Stimulated activated CD4-positive, alpha-beta T cell treated with anti-CD3 and anti-CD28 coated beads, Interleukin-12 subunit alpha, Interleukin-12 subunit beta, amount 100 ng/mL, for 24 hours (primary cell): ENCODE measurements at regions not wholly inside any gene's neighbourhood (a gene's known extent, or its start where the extent isn't known, plus 50 kb on each side); places are given as distances from the start of the nearest gene placed in this dataset.

Experiments
- DNase-seq, 2 experiments: peaks; one replicate each; pipeline ENCODE4 v3.0.0-alpha.2; 2020; ENCODE audit warnings: low read depth in 2 of 2

- no peak for DNase-seq
These were observed 289.2 kb downstream of the FGF9 start for GRCh38 chr13:21960108-21960507.

DNA sequence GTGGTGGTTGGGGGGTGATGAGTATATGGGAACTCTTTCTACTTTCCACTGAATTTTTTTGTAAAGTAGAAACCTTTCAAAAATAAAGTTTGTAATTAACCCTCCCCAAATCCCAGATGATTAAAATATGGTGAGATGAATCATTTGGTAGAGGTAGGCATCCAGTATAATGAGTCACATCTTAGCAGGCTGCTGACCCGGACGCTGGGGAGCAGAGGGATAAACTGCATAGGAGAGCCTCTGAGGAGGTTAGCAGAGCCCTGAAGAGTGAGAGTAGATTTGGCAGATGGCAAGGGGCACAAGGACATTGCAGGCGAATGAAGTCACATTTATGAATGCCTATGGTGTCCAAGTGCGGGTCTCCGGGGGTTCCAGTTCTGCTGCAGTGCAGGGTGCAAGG is 293.8 kb downstream of the FGF9 start:
- DNase-seq = no peak

DNA sequence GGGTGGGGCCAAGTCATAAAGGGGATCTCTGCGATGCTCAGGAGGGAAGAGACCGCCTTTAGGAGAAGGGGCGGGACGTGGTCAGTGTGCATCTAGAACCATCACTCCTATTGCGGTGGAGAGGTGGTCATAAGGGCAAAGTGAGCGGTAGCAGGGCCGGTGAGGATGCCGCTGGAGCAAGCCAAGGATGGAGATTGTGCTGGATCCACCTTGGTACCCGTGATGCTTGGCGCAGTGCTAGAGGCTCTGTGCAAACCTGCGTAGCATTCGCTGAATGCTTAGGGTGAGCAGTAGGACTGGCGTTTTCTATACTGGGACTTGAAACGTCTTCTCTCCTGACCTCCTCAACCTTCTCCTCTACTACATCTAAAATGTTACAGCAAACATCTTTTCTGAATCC is 294.2 kb downstream of the FGF9 start:
- no peak for DNase-seq

- no peak for DNase-seq
These were observed 295.1 kb downstream of the FGF9 start for GRCh38 chr13:21966014-21966413.

DNA sequence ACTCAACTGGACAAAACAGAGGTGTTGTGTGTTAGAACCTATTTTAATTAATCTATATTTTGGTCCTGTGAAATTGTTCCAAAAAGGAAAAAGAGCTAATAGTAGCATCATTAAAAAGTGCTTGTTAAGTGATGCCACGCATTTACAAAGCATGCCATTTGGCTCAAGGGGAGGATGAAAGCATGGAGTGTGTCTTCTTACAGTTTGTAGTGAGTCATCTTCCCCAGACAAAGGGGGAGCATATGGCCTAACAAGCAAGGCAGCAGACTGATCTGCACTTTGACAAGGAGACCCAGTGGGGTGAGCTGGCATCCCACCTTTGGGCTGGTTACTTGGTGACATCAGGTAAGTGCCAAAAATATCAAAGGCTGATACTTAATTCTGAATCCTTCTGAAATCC is 297.0 kb downstream of the FGF9 start:
- no peak for DNase-seq

DNA sequence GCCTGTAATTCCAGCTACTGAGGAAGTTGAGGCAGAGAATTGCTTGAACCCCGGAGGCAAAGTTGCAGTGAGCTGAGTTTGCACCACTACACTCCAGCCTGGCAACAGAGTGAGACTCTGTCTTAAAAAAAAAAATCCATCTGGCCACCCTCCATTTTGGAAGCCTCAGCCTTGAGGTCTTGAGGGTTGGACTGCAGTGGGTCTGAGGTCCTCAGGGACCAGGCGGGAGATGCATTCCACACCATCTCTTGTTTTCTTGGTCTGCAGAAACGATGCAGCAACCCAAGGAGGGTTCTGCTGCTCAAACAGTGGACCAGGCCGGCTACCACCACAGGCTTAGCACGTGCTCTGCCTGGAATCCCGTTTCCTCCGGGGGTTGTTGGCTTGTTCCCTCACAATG is 299.3 kb downstream of the FGF9 start:
- DNase-seq = no peak

DNA sequence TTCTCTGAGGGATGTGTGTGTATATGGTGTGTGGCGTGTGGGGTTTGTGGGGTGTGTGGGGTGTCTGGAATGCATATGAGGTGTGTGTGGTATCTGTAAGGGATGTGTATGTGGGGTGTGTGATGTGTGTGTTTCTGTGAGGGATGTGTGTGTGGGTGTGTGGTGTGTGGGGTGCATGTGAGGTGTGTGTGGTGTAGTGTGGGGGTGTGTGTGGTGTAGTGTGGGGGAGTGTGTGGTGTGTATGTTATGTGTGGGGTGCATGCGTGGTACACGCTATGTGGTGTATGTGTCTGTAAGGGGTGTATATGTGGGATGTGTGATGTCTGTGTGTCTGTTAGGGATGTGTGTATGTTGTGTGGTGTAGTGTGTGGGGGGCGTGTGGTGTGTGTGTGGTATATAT is 300.0 kb downstream of the FGF9 start:
- no peak for DNase-seq

- no peak for DNase-seq
These were observed 301.1 kb downstream of the FGF9 start for GRCh38 chr13:21971662-21972621.

DNA sequence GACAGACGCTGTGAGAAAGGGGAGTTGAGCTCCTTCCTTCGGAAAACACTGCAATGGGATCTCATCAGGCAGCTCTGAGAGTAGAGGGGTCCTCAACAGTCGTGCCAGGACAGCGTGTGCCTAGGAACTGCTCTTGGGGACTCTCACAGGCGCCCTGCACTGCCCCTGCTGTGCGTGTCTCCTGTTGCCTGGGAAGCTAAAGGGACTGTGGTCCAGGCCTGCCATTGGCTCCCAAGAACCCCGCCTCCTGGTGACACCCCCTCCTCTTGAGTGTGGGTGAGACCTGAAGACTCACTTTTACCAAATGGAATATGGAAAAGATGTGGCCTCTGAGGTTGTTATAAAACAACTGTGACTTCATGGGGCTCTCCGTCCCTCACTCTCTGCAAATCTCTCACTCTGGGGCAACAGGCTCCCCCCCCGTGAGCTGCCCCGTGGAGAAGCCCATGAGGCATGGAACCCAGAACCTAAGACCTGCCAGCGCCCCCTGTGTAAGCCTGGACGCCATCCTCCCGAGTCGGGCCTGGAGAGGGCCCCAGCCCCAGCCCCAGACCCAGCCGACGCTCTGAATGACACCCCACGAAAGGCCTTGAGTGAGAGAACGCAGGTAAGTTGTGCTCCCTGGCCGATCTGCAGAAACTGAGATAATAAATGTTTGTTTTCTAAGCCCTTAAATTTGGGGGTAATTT is 302.7 kb downstream of the FGF9 start:
- no peak for DNase-seq

DNA sequence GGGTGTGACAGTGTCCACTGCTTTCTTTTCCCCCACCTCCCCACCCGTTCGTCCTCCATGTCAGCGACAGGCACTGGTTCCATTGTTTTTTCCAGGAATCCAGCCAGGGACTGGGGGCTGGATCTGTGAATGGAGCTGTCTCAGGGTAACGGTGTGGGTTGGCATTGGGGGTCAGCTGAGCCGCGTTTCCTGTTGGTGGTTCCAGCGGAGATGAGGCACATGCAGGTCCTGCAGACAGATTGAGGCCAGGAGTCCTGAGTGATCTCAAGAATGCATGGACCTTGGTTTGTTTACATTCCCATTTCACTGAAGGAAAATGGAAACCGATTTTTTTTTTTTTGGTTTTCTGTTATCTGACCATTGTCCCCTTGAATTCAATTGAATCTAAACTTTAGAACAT is 303.9 kb downstream of the FGF9 start:
- DNase-seq = no peak

DNA sequence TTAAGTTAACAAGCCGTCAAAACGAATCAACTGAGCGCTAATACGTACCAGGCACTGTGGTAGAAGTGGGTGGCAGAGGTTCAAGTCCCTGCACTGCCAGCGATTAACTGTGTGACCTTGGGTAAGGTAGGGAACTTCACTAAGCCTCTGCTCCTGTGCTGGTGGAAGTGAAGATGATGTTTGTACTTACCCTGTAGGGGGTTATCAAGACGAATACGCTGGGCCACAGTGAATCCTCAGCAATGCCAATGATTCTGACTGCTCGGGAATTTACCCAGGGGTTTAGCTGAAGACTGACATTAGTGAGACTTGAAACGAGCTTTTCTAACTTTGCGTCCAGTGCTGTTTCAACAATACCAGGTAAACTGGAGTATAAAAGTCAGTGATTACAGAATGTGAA is 305.3 kb downstream of the FGF9 start:
- no peak for DNase-seq

DNA sequence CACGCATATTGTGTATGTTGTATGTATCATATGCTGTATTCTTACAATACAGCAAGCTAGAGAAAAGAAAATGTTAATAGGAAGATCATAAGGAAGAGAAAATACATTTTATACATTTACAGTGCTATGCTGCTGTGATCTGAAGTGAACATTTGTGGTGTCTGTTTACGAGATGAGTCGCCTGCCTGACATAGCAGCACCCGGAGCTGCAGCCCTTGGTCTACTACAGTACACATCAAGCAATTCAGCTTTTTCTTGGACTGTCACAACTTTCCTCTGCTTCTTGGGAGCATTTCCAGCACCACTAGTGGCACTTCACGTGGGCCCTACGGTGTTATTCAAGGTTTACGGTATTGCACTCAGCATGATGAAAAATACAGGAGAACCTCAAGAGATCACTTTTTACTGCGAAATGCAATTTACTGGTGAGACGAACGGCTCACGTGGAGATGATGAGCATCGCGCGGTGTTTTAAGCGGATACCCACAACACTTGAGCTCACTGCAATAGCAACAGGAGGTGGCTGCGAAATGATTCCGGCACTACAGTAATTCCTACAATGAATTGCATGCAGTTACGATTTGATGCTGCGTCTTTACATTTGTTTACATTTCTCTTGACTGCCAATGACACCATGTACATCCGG is 308.4 kb downstream of the FGF9 start:
- DNase-seq = no peak

- DNase-seq = no peak
These were observed 309.2 kb downstream of the FGF9 start for GRCh38 chr13:21980049-21980448.

- no peak for DNase-seq
These were observed 313.3 kb downstream of the FGF9 start for GRCh38 chr13:21984156-21984555.

DNA sequence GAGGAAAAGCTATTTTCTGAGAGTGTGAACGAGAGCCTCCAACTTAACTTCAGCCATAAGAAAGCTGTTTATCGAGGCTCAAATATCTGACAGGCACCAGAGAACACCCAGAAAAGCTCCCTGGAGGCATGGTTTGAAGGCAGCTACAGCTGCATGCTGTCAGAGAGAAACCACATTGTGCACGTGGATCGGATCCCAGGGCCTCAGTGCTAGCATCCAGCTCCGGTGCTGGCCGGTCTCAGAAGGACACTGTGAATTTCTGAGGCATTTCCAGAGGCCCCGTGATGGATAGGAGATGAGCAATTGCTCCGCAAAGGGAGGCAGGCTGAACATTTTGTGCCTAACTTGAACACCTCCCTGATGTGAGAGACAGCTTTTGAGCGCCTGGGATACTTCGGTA is 315.7 kb downstream of the FGF9 start:
- no peak for DNase-seq

DNA sequence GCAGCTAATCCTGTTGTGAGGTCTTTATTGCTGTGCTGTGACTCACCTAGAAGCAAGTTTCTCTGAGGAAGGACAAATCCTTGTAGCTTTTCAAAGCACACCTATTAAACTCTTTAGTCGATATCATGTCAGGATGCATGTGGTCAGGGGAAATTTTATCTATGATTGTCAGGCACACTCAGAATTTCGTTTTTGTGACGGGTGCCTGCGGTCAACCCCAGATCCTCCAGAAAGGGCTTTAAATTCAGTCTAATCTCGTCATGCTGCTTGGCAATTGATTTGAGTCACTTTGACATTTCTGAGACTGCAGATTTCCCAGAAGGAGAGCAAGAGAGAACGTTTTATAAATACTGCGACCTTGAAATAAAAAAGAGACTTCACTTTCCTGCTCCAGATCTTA is 316.9 kb downstream of the FGF9 start:
- no peak for DNase-seq

GRCh38 chr13:21988624-21989023 is 317.8 kb downstream of the FGF9 start:
- no peak for DNase-seq

- DNase-seq = no peak
These were observed 325.2 kb downstream of the FGF9 start for GRCh38 chr13:21996049-21996448.

GRCh38 chr13:21997726-21998125 is 326.9 kb downstream of the FGF9 start:
- DNase-seq = no peak

- DNase-seq = no peak
These were observed 327.6 kb downstream of the FGF9 start for GRCh38 chr13:21998279-21998990.

GRCh38 chr13:21999666-22000065 is 328.8 kb downstream of the FGF9 start:
- no peak for DNase-seq

GRCh38 chr13:22000191-22000590 is 329.3 kb downstream of the FGF9 start:
- DNase-seq = no peak
